ENCODE measurements at regions not wholly inside any gene's neighbourhood (a gene's known extent, or its start where the extent isn't known, plus 50 kb on each side); places are given as distances from the start of the nearest gene placed in this dataset.

GRCh38 chr10:105800641-105801040, 1159.6 kb downstream of the SORCS3 start:
- no peak for DNase-seq
- intact Hi-C loops (cut with DNase I; ENCODE audit: low total_unique reads): no loop called here
- 69 to 85% (median 73%) methylated on average over 1 of the region's 1 CpG for WGBS, 5 donors

GRCh38 chr10:105798328-105798889, 1157.3 kb downstream of the SORCS3 start:
- Histone ChIP-seq H3K9me3 (no peaks in the 10 kb centered on the region), H3K27me3 (no peaks in the 10 kb centered on the region), H3K36me3 (no peaks in the 10 kb centered on the region), H3K27ac (no peak overlapping the region), H3K4me1 (no peaks in the 10 kb centered on the region), H3K4me3 (no peak overlapping the region)
- 70 to 88% (median 83%) methylated on average over 3 of the region's 3 CpGs for WGBS, 5 donors
- no peak for TF ChIP-seq EP300 (IDR thresholded peaks at IDR 0.05)
- no peak for TF ChIP-seq POLR2A (IDR thresholded peaks at IDR 0.05)
- no peak for TF ChIP-seq CTCF (IDR thresholded peaks at IDR 0.05)
- no peak for TF ChIP-seq POLR2AphosphoS5 (IDR thresholded peaks at IDR 0.05)
- DNase-seq: no peak
- intact Hi-C loops (cut with DNase I; ENCODE audit: low total_unique reads): no loop called here

More at GRCh38 chr10:105800641-105801040, 1159.6 kb downstream of the SORCS3 start:
- no peaks in the 10 kb centered on the region for H3K4me1 ChIP-seq
- H3K4me3 ChIP-seq: no peak overlapping the region
- no peaks in the 10 kb centered on the region for H3K9me3 ChIP-seq
- no peaks in the 10 kb centered on the region for H3K27me3 ChIP-seq
- H3K36me3 ChIP-seq: no peaks in the 10 kb centered on the region
- H3K27ac ChIP-seq: no peak overlapping the region
- TF ChIP-seq EP300 (IDR thresholded peaks at IDR 0.05) (no peak), CTCF (IDR thresholded peaks at IDR 0.05) (no peak), POLR2A (IDR thresholded peaks at IDR 0.05) (no peak), POLR2AphosphoS5 (IDR thresholded peaks at IDR 0.05) (no peak)

- H3K27me3 ChIP-seq: no peaks in the 10 kb centered on the region
- H3K4me1 ChIP-seq: no peaks in the 10 kb centered on the region
- peak overlapping the region in 1 of 4 donors; percentile 7 for H3K4me3 ChIP-seq
- intact Hi-C loops (cut with DNase I; ENCODE audit: low total_unique reads): no loop called here
- DNase-seq: peak in 1 of 2 donors; percentile 62
- WGBS, 5 donors: 37 to 55% (median 41%) methylated on average over 6 of the region's 6 CpGs
- H3K36me3 ChIP-seq: no peaks in the 10 kb centered on the region
- TF ChIP-seq CTCF (IDR thresholded peaks at IDR 0.05) (peak in 5 of 7 experiments; percentile 41 to 49 (median 45)), POLR2AphosphoS5 (IDR thresholded peaks at IDR 0.05) (no peak)
- no peaks in the 10 kb centered on the region for H3K9me3 ChIP-seq
- no peak overlapping the region for H3K27ac ChIP-seq
Measured at GRCh38 chr10:105797234-105797890, 1156.3 kb downstream of the SORCS3 start.

GRCh38 chr10:105793071-105793470, 1152.0 kb downstream of the SORCS3 start:
- no peak overlapping the region for H3K4me3 ChIP-seq
- no peak overlapping the region for H3K27ac ChIP-seq
- no peaks in the 10 kb centered on the region for H3K27me3 ChIP-seq
- no peaks in the 10 kb centered on the region for H3K9me3 ChIP-seq
- no peak for DNase-seq
- intact Hi-C loops (cut with DNase I; ENCODE audit: low total_unique reads): no loop called here
- TF ChIP-seq POLR2AphosphoS5 (IDR thresholded peaks at IDR 0.05): no peak
- no peak for TF ChIP-seq POLR2A (IDR thresholded peaks at IDR 0.05)
- TF ChIP-seq EP300 (IDR thresholded peaks at IDR 0.05): no peak
- no peak for TF ChIP-seq CTCF (IDR thresholded peaks at IDR 0.05)
- WGBS, 5 donors: 56 to 77% (median 71%) methylated on average over 3 of the region's 3 CpGs
- no peaks in the 10 kb centered on the region for H3K36me3 ChIP-seq
- no peaks in the 10 kb centered on the region for H3K4me1 ChIP-seq
